HUES6 (cell line): ENCODE measurements at regions not wholly inside any gene's neighbourhood (a gene's known extent, or its start where the extent isn't known, plus 50 kb on each side); places are given as distances from the start of the nearest gene placed in this dataset.

Experiments used
- H3K27ac ChIP-seq: 2 replicates; pipeline ENCODE4 v1.7.0; 2013; ENCODE audit warnings: low read depth, mild to moderate bottlenecking, low read length, inconsistent platforms
- H3K27me3 ChIP-seq: 2 replicates; pipeline ENCODE4 v1.6.1; 2013; ENCODE audit warnings: low read length; ENCODE audit not compliant: control insufficient read depth, insufficient read depth
- H3K36me3 ChIP-seq: 2 replicates; pipeline ENCODE4 v1.6.1; 2013; ENCODE audit warnings: low read length; ENCODE audit not compliant: control insufficient read depth, insufficient read depth
- H3K4me1 ChIP-seq: 2 replicates; pipeline ENCODE4 v1.6.1; 2013; ENCODE audit warnings: low read length; ENCODE audit not compliant: control insufficient read depth, insufficient read depth
- H3K4me3 ChIP-seq: 2 replicates; pipeline ENCODE4 v1.5.1; 2013; ENCODE audit warnings: low read depth, low read length
- H3K9ac ChIP-seq: one replicate; pipeline ENCODE4 v1.6.1; 2013; ENCODE audit warnings: mild to moderate bottlenecking, low read length
- H3K9me3 ChIP-seq: 2 replicates; pipeline ENCODE4 v1.6.1; 2013; ENCODE audit warnings: low read depth, low read length; ENCODE audit not compliant: control insufficient read depth, insufficient read depth

GRCh38 chr20:1773816-1774215, 116.2 kb upstream of the SIRPG start:
- no peaks in the 10 kb centered on the region for H3K36me3 ChIP-seq

GRCh38 chr20:1769491-1769890, 111.9 kb upstream of the SIRPG start:
- Histone ChIP-seq H3K27me3 (no peaks in the 10 kb centered on the region), H3K9me3 (no peaks in the 10 kb centered on the region), H3K9ac (no peak overlapping the region), H3K27ac (no peak overlapping the region), H3K4me3 (no peak overlapping the region), H3K36me3 (no peaks in the 10 kb centered on the region), H3K4me1 (no peaks in the 10 kb centered on the region)

More at GRCh38 chr20:1773816-1774215, 116.2 kb upstream of the SIRPG start:
- peaks cover 15% of the 10 kb centered on the region for H3K4me1 ChIP-seq
- no peak overlapping the region for H3K4me3 ChIP-seq
- H3K27me3 ChIP-seq = no peaks in the 10 kb centered on the region
- H3K9me3 ChIP-seq = no peaks in the 10 kb centered on the region
- H3K27ac ChIP-seq = no peak overlapping the region
- no peak overlapping the region for H3K9ac ChIP-seq

GRCh38 chr20:1766731-1767130, 109.2 kb upstream of the SIRPG start:
- no peak overlapping the region for H3K9ac ChIP-seq
- no peaks in the 10 kb centered on the region for H3K4me1 ChIP-seq
- H3K27me3 ChIP-seq = no peaks in the 10 kb centered on the region
- H3K27ac ChIP-seq = no peak overlapping the region
- no peaks in the 10 kb centered on the region for H3K36me3 ChIP-seq
- H3K9me3 ChIP-seq = no peaks in the 10 kb centered on the region
- no peak overlapping the region for H3K4me3 ChIP-seq

GRCh38 chr20:1764136-1765033, 106.8 kb upstream of the SIRPG start:
- H3K9me3 ChIP-seq = no peaks in the 10 kb centered on the region
- no peaks in the 10 kb centered on the region for H3K27me3 ChIP-seq
- no peak overlapping the region for H3K27ac ChIP-seq
- no peaks in the 10 kb centered on the region for H3K36me3 ChIP-seq
- H3K4me1 ChIP-seq = no peaks in the 10 kb centered on the region
- H3K4me3 ChIP-seq = no peak overlapping the region
- H3K9ac ChIP-seq = no peak overlapping the region

- Histone ChIP-seq H3K4me3 (no peak overlapping the region), H3K36me3 (no peaks in the 10 kb centered on the region), H3K9me3 (no peaks in the 10 kb centered on the region), H3K9ac (no peak overlapping the region), H3K27me3 (no peaks in the 10 kb centered on the region), H3K27ac (no peak overlapping the region), H3K4me1 (no peaks in the 10 kb centered on the region)
These were observed 104.0 kb upstream of the SIRPG start for GRCh38 chr20:1761598-1761997.

- Histone ChIP-seq H3K9me3 (no peaks in the 10 kb centered on the region), H3K36me3 (no peaks in the 10 kb centered on the region), H3K4me1 (no peaks in the 10 kb centered on the region), H3K27me3 (no peaks in the 10 kb centered on the region), H3K27ac (no peak overlapping the region), H3K9ac (no peak overlapping the region), H3K4me3 (no peak overlapping the region)
These were observed 103.5 kb upstream of the SIRPG start for GRCh38 chr20:1761116-1761515.

- no peak overlapping the region for H3K9ac ChIP-seq
- H3K36me3 ChIP-seq = no peaks in the 10 kb centered on the region
- H3K4me3 ChIP-seq = no peak overlapping the region
- no peaks in the 10 kb centered on the region for H3K4me1 ChIP-seq
- no peaks in the 10 kb centered on the region for H3K9me3 ChIP-seq
- no peaks in the 10 kb centered on the region for H3K27me3 ChIP-seq
- H3K27ac ChIP-seq = no peak overlapping the region
These were observed 101.2 kb upstream of the SIRPG start for GRCh38 chr20:1758765-1759164.

- H3K9ac ChIP-seq = no peak overlapping the region
- no peaks in the 10 kb centered on the region for H3K36me3 ChIP-seq
- H3K27me3 ChIP-seq = no peaks in the 10 kb centered on the region
- H3K4me1 ChIP-seq = no peaks in the 10 kb centered on the region
- H3K27ac ChIP-seq = no peak overlapping the region
- H3K9me3 ChIP-seq = no peaks in the 10 kb centered on the region
- no peak overlapping the region for H3K4me3 ChIP-seq
These were observed 100.3 kb upstream of the SIRPG start for GRCh38 chr20:1757606-1758512.

GRCh38 chr20:1757072-1757471, 99.5 kb upstream of the SIRPG start:
- Histone ChIP-seq H3K9me3 (no peaks in the 10 kb centered on the region), H3K9ac (no peak overlapping the region), H3K4me1 (no peaks in the 10 kb centered on the region), H3K4me3 (no peak overlapping the region), H3K27ac (no peak overlapping the region), H3K27me3 (no peaks in the 10 kb centered on the region), H3K36me3 (no peaks in the 10 kb centered on the region)

- Histone ChIP-seq H3K27ac (no peak overlapping the region), H3K4me1 (no peaks in the 10 kb centered on the region), H3K9me3 (no peaks in the 10 kb centered on the region), H3K4me3 (no peak overlapping the region), H3K36me3 (no peaks in the 10 kb centered on the region), H3K9ac (no peak overlapping the region), H3K27me3 (no peaks in the 10 kb centered on the region)
These were observed 97.2 kb upstream of the SIRPG start for GRCh38 chr20:1754749-1755148.

GRCh38 chr20:1754306-1754705, 96.7 kb upstream of the SIRPG start:
- Histone ChIP-seq H3K36me3 (no peaks in the 10 kb centered on the region), H3K4me3 (no peak overlapping the region), H3K27ac (no peak overlapping the region), H3K9ac (no peak overlapping the region), H3K4me1 (no peaks in the 10 kb centered on the region), H3K27me3 (no peaks in the 10 kb centered on the region), H3K9me3 (no peaks in the 10 kb centered on the region)
